C4-2B (cell line): ENCODE measurements at regions not wholly inside any gene's neighbourhood (a gene's known extent, or its start where the extent isn't known, plus 50 kb on each side); places are given as distances from the start of the nearest gene placed in this dataset.

Experiments used
- ZFX ChIP-seq: fragments of 450-650 bp; IDR thresholded peaks from 2 replicates; pipeline ENCODE4 v1.6.1; 2017
- TF ChIP-seq, protein P1 (sequence below): fragments of 450-650 bp; conservative IDR thresholded peaks from 2 replicates; pipeline ENCODE4 v1.5.1; 2017; ENCODE audit warnings: mild to moderate bottlenecking

DNA sequence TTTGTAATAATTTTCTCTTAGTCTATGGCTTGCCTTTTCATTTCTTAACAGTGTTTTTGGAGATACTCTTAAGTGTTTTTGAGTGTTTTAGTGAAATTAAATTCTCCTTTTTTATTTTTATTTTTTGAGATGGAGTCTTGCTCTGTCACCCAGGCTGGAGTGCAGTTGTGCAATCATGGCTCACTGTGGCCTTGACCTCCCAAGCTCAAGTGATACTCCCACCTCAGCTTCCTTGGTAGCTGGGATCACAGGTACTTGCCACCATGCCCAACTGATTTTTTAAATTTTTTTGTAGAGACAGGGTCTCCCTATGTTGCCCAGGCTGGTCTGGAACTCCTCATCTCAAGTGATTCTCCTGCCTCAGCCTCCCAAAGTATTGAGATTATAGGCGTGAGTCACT lies 240.3 kb downstream of the PLPP3 start:
- TF ChIP-seq, protein P1, sequence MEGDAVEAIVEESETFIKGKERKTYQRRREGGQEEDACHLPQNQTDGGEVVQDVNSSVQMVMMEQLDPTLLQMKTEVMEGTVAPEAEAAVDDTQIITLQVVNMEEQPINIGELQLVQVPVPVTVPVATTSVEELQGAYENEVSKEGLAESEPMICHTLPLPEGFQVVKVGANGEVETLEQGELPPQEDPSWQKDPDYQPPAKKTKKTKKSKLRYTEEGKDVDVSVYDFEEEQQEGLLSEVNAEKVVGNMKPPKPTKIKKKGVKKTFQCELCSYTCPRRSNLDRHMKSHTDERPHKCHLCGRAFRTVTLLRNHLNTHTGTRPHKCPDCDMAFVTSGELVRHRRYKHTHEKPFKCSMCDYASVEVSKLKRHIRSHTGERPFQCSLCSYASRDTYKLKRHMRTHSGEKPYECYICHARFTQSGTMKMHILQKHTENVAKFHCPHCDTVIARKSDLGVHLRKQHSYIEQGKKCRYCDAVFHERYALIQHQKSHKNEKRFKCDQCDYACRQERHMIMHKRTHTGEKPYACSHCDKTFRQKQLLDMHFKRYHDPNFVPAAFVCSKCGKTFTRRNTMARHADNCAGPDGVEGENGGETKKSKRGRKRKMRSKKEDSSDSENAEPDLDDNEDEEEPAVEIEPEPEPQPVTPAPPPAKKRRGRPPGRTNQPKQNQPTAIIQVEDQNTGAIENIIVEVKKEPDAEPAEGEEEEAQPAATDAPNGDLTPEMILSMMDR, result no peak
- TF ChIP-seq ZFX, result no peak
